ENCODE measurements at regions not wholly inside any gene's neighbourhood (a gene's known extent, or its start where the extent isn't known, plus 50 kb on each side); places are given as distances from the start of the nearest gene placed in this dataset.

GRCh38 chr17:14552306-14552705 is 251.4 kb downstream of the HS3ST3B1 start:
- POLR2A ChIA-PET (ENCODE audit: partially characterized antibody), result no interaction called here
- no peak overlapping the region for H3K4me3 ChIP-seq (ENCODE audit: extremely low read depth in 1 of 4, insufficient read depth in 2 of 4, low read depth in 3 of 4, low read length in 4 of 4)

More at GRCh38 chr17:14552306-14552705, 251.4 kb downstream of the HS3ST3B1 start:
- H3K23ac ChIP-seq (ENCODE audit: insufficient read length), result no peak overlapping the region
- CTCF ChIA-PET (ENCODE audit: partially characterized antibody), result interaction anchor here (0.9 kb wide), 1 partner anchor 1113 kb away, joined by 3 read pairs; no protein-coding TSS in a partner anchor
- H3K4me1 ChIP-seq (replicated peaks in 1 of 4; ENCODE audit: control insufficient read depth in 3 of 4, insufficient read depth in 4 of 4, low read length in 3 of 4), result peaks cover 0 to 6% (median 0%) of the 10 kb centered on the region in 4 experiments; a peak in 3 of 7 replicates
- H3K4me2 ChIP-seq (ENCODE audit: insufficient read depth in 1 of 2, low read depth in 2 of 2, low read length in 2 of 2), result no peak overlapping the region
- H3K14ac ChIP-seq (ENCODE audit: insufficient read length), result no peak overlapping the region
- no peak overlapping the region for H4K5ac ChIP-seq (ENCODE audit: insufficient read length, low read depth, low read length)
- H2BK12ac ChIP-seq (ENCODE audit: low read depth, low read length), result no peak overlapping the region
- H4K20me1 ChIP-seq (replicated peaks in 1 of 2; ENCODE audit: control insufficient read depth in 1 of 2, insufficient read depth in 2 of 2, low read length in 2 of 2), result no peaks in the 10 kb centered on the region
- no peaks in the 10 kb centered on the region for H3K23me2 ChIP-seq (ENCODE audit: low read depth, low read length)
- peak overlapping the region; percentile 32; the same call in 1 of the 2 replicates for H2BK20ac ChIP-seq (ENCODE audit: low read length)
- H3K18ac ChIP-seq (ENCODE audit: extremely low read depth, low read length), result no peak overlapping the region
- no peak overlapping the region for H4K8ac ChIP-seq (ENCODE audit: extremely low read depth, insufficient read depth, low read length)
- no peak overlapping the region for H2AK5ac ChIP-seq (ENCODE audit: low read depth, low read length)
- FAIRE-seq, result no peak
- H3K9ac ChIP-seq (replicated peaks in 1 of 4; ENCODE audit: extremely low read depth in 1 of 4, low read depth in 3 of 4, low read length in 3 of 4), result no peak overlapping the region
- H2BK5ac ChIP-seq (ENCODE audit: low read depth, low read length), result no peak overlapping the region; the same call in 1 of the 2 replicates
- H3K79me1 ChIP-seq (ENCODE audit: low read depth, low read length), result no peaks in the 10 kb centered on the region
- no peak overlapping the region for H3K56ac ChIP-seq (replicated peaks; ENCODE audit: insufficient read length, low read depth, low read length)
- no peaks in the 10 kb centered on the region for H3K27me3 ChIP-seq (replicated peaks in 1 of 4; ENCODE audit: control insufficient read depth in 3 of 4, extremely low read depth in 1 of 4, insufficient read depth in 3 of 4, low read length in 3 of 4)
- no peaks in the 10 kb centered on the region for H3K9me3 ChIP-seq (ENCODE audit: insufficient read depth in 2 of 2, low read depth in 1 of 2, low read length in 1 of 2)
- peak overlapping the region; percentile 66; the same call in 1 of the 2 replicates for H2AFZ ChIP-seq (ENCODE audit: low read length)
- no peak for TF ChIP-seq HDAC6 (IDR thresholded peaks at IDR 0.05; ENCODE audit: low read depth, low read length)
- TF ChIP-seq SIX5 (IDR thresholded peaks at IDR 0.05; ENCODE audit: low read depth, low read length), result no peak
- TF ChIP-seq SP2 (IDR thresholded peaks at IDR 0.05; ENCODE audit: low read length), result no peak
- TF ChIP-seq SUZ12 (IDR thresholded peaks at IDR 0.05; ENCODE audit: low read length), result no peak
- TF ChIP-seq, protein P1, sequence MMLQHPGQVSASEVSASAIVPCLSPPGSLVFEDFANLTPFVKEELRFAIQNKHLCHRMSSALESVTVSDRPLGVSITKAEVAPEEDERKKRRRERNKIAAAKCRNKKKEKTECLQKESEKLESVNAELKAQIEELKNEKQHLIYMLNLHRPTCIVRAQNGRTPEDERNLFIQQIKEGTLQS (IDR thresholded peaks at IDR 0.05; ENCODE audit: insufficient read depth, low read depth, low read length), result no peak
- no peak for TF ChIP-seq POLR2A (IDR thresholded peaks at IDR 0.05; ENCODE audit: control extremely low read depth in 1 of 2, low read depth in 2 of 2, low read length in 2 of 2)
- no peak for TF ChIP-seq FOSL1 (IDR thresholded peaks at IDR 0.05; ENCODE audit: insufficient read depth, low read depth, low read length)
- no peaks in the 10 kb centered on the region for H3K36me3 ChIP-seq (ENCODE audit: control insufficient read depth in 2 of 4, insufficient read depth in 4 of 4, low read length in 3 of 4)
- no peak overlapping the region for H2BK120ac ChIP-seq (replicated peaks; ENCODE audit: low read depth, low read length)
- H3K79me2 ChIP-seq (ENCODE audit: control insufficient read depth in 1 of 2, insufficient read depth in 2 of 2, low read length in 2 of 2), result no peaks in the 10 kb centered on the region
- 0 out of 2 replicates have a peak overlapping the region, but pooled peaks have one; percentile 3 for H2BK15ac ChIP-seq (ENCODE audit: low read length)
- 75% methylated on average over 7 of the region's 7 CpGs; no CpG with 5 or more reads in 1 of the 2 experiments for WGBS, 2 experiments (ENCODE audit: extremely low coverage in 1 of 2, insufficient coverage in 1 of 2, insufficient read length in 1 of 2, insufficient replicate concordance in 2 of 2, low coverage in 1 of 2, low lambda C conversion rate in 2 of 2, missing lambda C conversion rate in 1 of 2)
- H4K91ac ChIP-seq (replicated peaks; ENCODE audit: insufficient read length, low read length), result no peak overlapping the region
- H3K27ac ChIP-seq (ENCODE audit: low read depth, low read length), result no peak overlapping the region
- no peak overlapping the region for H3K4ac ChIP-seq (replicated peaks; ENCODE audit: insufficient read length, low read depth, low read length)
- no peak for DNase-seq (ENCODE audit: low read depth in 1 of 2, low spot score in 2 of 2)

All from H1 (cell line).